Calu3 (cell line): ENCODE measurements at regions not wholly inside any gene's neighbourhood (a gene's known extent, or its start where the extent isn't known, plus 50 kb on each side); places are given as distances from the start of the nearest gene placed in this dataset.

Experiments
- BruUV-seq: library from RNA; stranded (reverse); fragments of 400-500 nt; replicated peaks from 2 replicates; lab custom pipeline; 2021; lab: Mats Ljungman, UMichigan
- CTCF ChIA-PET: fragments of 300-600 bp; sonication (Branson Sonifier 250); formaldehyde crosslinking; loops from one replicate; lab custom pipeline; 2022; ENCODE audit warnings: antibody characterized with exemption; lab: Charles Lee
- DNase-seq: peaks from one replicate; pipeline ENCODE4 v3.0.0; 2022
- H3K27ac Mint-ChIP-seq: one replicate; pipeline ENCODE4 v1.8.0; 2022; ENCODE audit warnings: mixed read lengths; ENCODE audit not compliant: unreplicated experiment
- H3K27me3 Mint-ChIP-seq: one replicate; pipeline ENCODE4 v1.8.0; 2022; ENCODE audit warnings: mixed read lengths; ENCODE audit not compliant: unreplicated experiment
- H3K36me3 Mint-ChIP-seq: one replicate; pipeline ENCODE4 v1.8.0; 2022; ENCODE audit warnings: mild to moderate bottlenecking, moderate library complexity, mixed read lengths; ENCODE audit not compliant: insufficient read depth, unreplicated experiment
- H3K4me1 Mint-ChIP-seq: one replicate; pipeline ENCODE4 v1.8.0; 2022; ENCODE audit warnings: mild to moderate bottlenecking, low read depth, mixed read lengths; ENCODE audit not compliant: unreplicated experiment
- H3K4me3 Mint-ChIP-seq: one replicate; pipeline ENCODE4 v1.8.0; 2022; ENCODE audit warnings: mild to moderate bottlenecking, low read depth, moderate library complexity, mixed read lengths; ENCODE audit not compliant: unreplicated experiment
- H3K9me3 Mint-ChIP-seq: one replicate; pipeline ENCODE4 v1.8.0; 2022; ENCODE audit warnings: low read depth, mixed read lengths; ENCODE audit not compliant: unreplicated experiment
- CTCF ChIP-seq: fragments of 200-600 bp; IDR thresholded peaks from one replicate; pipeline ENCODE4 v1.8.0; 2022; ENCODE audit warnings: antibody characterized with exemption; ENCODE audit not compliant: unreplicated experiment
- intact Hi-C: fragments of 100-400 bp; cut with micrococcal nuclease; formaldehyde crosslinking; loops from one replicate; pipeline ENCODE4 v1.10.0; 2022; ENCODE audit not compliant: unreplicated experiment

- no TSS peak for BruUV-seq
- H3K4me1 Mint-ChIP-seq = peaks cover 18% of the 10 kb centered on the region
- CTCF ChIA-PET = interaction anchor here (0.7 to 1.2 kb wide), 3 partner anchors 9 to 77 kb away, joined by 3 to 4 read pairs (median 4); no protein-coding TSS in a partner anchor
- H3K27me3 Mint-ChIP-seq = peaks cover 7% of the 10 kb centered on the region
- no peaks in the 10 kb centered on the region for H3K9me3 Mint-ChIP-seq
- TF ChIP-seq CTCF = no peak
- H3K27ac Mint-ChIP-seq = no peak overlapping the region
- peak overlapping the region; percentile 58 for H3K4me3 Mint-ChIP-seq
- intact Hi-C loops = loop anchor here (10.0 kb wide), 1 partner anchor 219 kb away; no protein-coding TSS in a partner anchor
- no peaks in the 10 kb centered on the region for H3K36me3 Mint-ChIP-seq
- no peak for DNase-seq
Measured at GRCh38 chr15:99485992-99486370, 79.8 kb upstream of the MEF2A start.

GRCh38 chr15:99486371-99487336 is 79.1 kb upstream of the MEF2A start:
- H3K9me3 Mint-ChIP-seq = no peaks in the 10 kb centered on the region
- H3K27me3 Mint-ChIP-seq = peaks cover 14% of the 10 kb centered on the region
- intact Hi-C loops = loop anchor here (10.0 kb wide), 1 partner anchor 218 kb away; no protein-coding TSS in a partner anchor
- no TSS peak for BruUV-seq
- no peak for TF ChIP-seq CTCF
- no peak overlapping the region for H3K27ac Mint-ChIP-seq
- peaks cover 18% of the 10 kb centered on the region for H3K4me1 Mint-ChIP-seq
- no peaks in the 10 kb centered on the region for H3K36me3 Mint-ChIP-seq
- peak overlapping the region; percentile 58 for H3K4me3 Mint-ChIP-seq
- peak; percentile 73 for DNase-seq
- CTCF ChIA-PET = interaction anchor here (0.5 to 1.7 kb wide), 5 partner anchors 9 to 78 kb away, joined by 3 to 4 read pairs (median 4); no protein-coding TSS in a partner anchor

GRCh38 chr15:99487337-99487730 is 78.5 kb upstream of the MEF2A start:
- CTCF ChIA-PET = interaction anchor here (0.5 to 1.7 kb wide), 3 partner anchors 17 to 78 kb away, joined by 4 read pairs; no protein-coding TSS in a partner anchor
- H3K9me3 Mint-ChIP-seq = no peaks in the 10 kb centered on the region
- intact Hi-C loops = loop anchor here (10.0 kb wide), 1 partner anchor 217 kb away; no protein-coding TSS in a partner anchor
- peak overlapping the region; percentile 58 for H3K4me3 Mint-ChIP-seq
- H3K4me1 Mint-ChIP-seq = peaks cover 18% of the 10 kb centered on the region
- no TSS peak for BruUV-seq
- DNase-seq = no peak
- TF ChIP-seq CTCF = no peak
- H3K27me3 Mint-ChIP-seq = peaks cover 21% of the 10 kb centered on the region
- no peaks in the 10 kb centered on the region for H3K36me3 Mint-ChIP-seq
- no peak overlapping the region for H3K27ac Mint-ChIP-seq

GRCh38 chr15:99492275-99492674 is 73.5 kb upstream of the MEF2A start:
- intact Hi-C loops = no loop called here
- no peak overlapping the region for H3K4me3 Mint-ChIP-seq
- no peak for DNase-seq
- no peak overlapping the region for H3K27ac Mint-ChIP-seq
- peaks cover 21% of the 10 kb centered on the region for H3K27me3 Mint-ChIP-seq
- no TSS peak for BruUV-seq
- peaks cover 3% of the 10 kb centered on the region for H3K4me1 Mint-ChIP-seq
- TF ChIP-seq CTCF = no peak
- no peaks in the 10 kb centered on the region for H3K9me3 Mint-ChIP-seq
- CTCF ChIA-PET = interaction anchor here (0.6 kb wide), 1 partner anchor 59 kb away, joined by 4 read pairs; no protein-coding TSS in a partner anchor
- no peaks in the 10 kb centered on the region for H3K36me3 Mint-ChIP-seq
